GM23338 (cell line): ENCODE measurements at regions not wholly inside any gene's neighbourhood (a gene's known extent, or its start where the extent isn't known, plus 50 kb on each side); places are given as distances from the start of the nearest gene placed in this dataset.

Experiments
- EZH2 ChIP-seq: fragments of 200-600 bp; sonication (generic); IDR thresholded peaks from one replicate; pipeline ENCODE4 v1.8.0; 2017; ENCODE audit warnings: antibody characterized with exemption, mild to moderate bottlenecking, low read depth; ENCODE audit not compliant: unreplicated experiment
- EZH2phosphoT487 ChIP-seq: fragments of 200-600 bp; sonication (generic); IDR thresholded peaks from one replicate; pipeline ENCODE4 v1.8.1; 2018; ENCODE audit warnings: antibody characterized with exemption; ENCODE audit not compliant: unreplicated experiment
- JUNB ChIP-seq: IDR thresholded peaks from one replicate; pipeline ENCODE4 v1.6.1; 2016; ENCODE audit warnings: antibody characterized with exemption; ENCODE audit not compliant: unreplicated experiment
- POLR2AphosphoS5 ChIP-seq: IDR thresholded peaks from 2 replicates; pipeline ENCODE4 v1.6.1; 2016; ENCODE audit warnings: antibody characterized with exemption, low read depth
- ZNF331 ChIP-seq: fragments of 250-450 bp; sonication (Bioruptor Pico); IDR thresholded peaks from 2 replicates; pipeline ENCODE4 v1.5.0; 2020; ENCODE audit warnings: low read depth, mild to moderate bottlenecking, moderate library complexity
- TF ChIP-seq, protein P1 (sequence below), 2 experiments: fragments of 200-600 bp in 1 of 2; sonication (generic) in 1 of 2; conservative IDR thresholded peaks; 2 replicates each; pipeline versions ENCODE4 v1.5.1 to v1.6.1; 2016 to 2017; ENCODE audit warnings: antibody characterized with exemption in 2 of 2, low read depth in 2 of 2, mild to moderate bottlenecking in 2 of 2, moderate library complexity in 1 of 2
- TF ChIP-seq, protein P2 (sequence below): IDR thresholded peaks from 2 replicates; pipeline ENCODE4 v1.6.1; 2016; ENCODE audit warnings: antibody characterized with exemption
- TF ChIP-seq, protein P3 (sequence below): IDR thresholded peaks from one replicate; pipeline ENCODE4 v1.6.1; 2018; ENCODE audit warnings: antibody characterized with exemption; ENCODE audit not compliant: unreplicated experiment

DNA sequence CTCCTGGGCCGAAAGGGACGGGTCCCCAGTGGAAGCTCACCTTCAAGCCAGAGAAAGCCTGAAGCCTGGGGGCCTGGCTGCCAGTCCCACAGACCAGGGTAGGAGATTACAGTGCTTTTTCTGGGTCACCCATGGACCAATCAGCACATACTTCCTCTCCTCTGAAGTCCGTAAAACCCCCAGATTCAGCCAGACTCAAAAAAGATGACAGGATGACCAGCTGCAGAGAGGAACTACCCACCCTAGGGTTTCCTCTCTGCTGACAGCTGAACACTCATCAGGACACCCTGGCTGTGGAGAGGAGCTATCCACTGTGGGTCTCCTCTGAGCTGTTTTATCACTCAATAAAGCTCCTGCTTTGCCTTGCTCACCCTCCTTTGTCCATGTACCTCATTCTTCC is 78.0 kb downstream of the SAMD9 start:
- TF ChIP-seq POLR2AphosphoS5 (no peak), JUNB (no peak), EZH2phosphoT487 (no peak), ZNF331 (CRISPR knock-in tag) (no peak), EZH2 (no peak)
- TF ChIP-seq, protein P1, sequence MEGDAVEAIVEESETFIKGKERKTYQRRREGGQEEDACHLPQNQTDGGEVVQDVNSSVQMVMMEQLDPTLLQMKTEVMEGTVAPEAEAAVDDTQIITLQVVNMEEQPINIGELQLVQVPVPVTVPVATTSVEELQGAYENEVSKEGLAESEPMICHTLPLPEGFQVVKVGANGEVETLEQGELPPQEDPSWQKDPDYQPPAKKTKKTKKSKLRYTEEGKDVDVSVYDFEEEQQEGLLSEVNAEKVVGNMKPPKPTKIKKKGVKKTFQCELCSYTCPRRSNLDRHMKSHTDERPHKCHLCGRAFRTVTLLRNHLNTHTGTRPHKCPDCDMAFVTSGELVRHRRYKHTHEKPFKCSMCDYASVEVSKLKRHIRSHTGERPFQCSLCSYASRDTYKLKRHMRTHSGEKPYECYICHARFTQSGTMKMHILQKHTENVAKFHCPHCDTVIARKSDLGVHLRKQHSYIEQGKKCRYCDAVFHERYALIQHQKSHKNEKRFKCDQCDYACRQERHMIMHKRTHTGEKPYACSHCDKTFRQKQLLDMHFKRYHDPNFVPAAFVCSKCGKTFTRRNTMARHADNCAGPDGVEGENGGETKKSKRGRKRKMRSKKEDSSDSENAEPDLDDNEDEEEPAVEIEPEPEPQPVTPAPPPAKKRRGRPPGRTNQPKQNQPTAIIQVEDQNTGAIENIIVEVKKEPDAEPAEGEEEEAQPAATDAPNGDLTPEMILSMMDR (conservative IDR thresholded peaks at IDR 0.05; ENCODE audit: low read depth in 2 of 2), result no peak
- TF ChIP-seq, protein P2, sequence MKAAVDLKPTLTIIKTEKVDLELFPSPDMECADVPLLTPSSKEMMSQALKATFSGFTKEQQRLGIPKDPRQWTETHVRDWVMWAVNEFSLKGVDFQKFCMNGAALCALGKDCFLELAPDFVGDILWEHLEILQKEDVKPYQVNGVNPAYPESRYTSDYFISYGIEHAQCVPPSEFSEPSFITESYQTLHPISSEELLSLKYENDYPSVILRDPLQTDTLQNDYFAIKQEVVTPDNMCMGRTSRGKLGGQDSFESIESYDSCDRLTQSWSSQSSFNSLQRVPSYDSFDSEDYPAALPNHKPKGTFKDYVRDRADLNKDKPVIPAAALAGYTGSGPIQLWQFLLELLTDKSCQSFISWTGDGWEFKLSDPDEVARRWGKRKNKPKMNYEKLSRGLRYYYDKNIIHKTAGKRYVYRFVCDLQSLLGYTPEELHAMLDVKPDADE, result no peak
- TF ChIP-seq, protein P3, sequence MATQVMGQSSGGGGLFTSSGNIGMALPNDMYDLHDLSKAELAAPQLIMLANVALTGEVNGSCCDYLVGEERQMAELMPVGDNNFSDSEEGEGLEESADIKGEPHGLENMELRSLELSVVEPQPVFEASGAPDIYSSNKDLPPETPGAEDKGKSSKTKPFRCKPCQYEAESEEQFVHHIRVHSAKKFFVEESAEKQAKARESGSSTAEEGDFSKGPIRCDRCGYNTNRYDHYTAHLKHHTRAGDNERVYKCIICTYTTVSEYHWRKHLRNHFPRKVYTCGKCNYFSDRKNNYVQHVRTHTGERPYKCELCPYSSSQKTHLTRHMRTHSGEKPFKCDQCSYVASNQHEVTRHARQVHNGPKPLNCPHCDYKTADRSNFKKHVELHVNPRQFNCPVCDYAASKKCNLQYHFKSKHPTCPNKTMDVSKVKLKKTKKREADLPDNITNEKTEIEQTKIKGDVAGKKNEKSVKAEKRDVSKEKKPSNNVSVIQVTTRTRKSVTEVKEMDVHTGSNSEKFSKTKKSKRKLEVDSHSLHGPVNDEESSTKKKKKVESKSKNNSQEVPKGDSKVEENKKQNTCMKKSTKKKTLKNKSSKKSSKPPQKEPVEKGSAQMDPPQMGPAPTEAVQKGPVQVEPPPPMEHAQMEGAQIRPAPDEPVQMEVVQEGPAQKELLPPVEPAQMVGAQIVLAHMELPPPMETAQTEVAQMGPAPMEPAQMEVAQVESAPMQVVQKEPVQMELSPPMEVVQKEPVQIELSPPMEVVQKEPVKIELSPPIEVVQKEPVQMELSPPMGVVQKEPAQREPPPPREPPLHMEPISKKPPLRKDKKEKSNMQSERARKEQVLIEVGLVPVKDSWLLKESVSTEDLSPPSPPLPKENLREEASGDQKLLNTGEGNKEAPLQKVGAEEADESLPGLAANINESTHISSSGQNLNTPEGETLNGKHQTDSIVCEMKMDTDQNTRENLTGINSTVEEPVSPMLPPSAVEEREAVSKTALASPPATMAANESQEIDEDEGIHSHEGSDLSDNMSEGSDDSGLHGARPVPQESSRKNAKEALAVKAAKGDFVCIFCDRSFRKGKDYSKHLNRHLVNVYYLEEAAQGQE, result no peak
